ENCODE measurements at regions not wholly inside any gene's neighbourhood (a gene's known extent, or its start where the extent isn't known, plus 50 kb on each side); places are given as distances from the start of the nearest gene placed in this dataset.

DNA sequence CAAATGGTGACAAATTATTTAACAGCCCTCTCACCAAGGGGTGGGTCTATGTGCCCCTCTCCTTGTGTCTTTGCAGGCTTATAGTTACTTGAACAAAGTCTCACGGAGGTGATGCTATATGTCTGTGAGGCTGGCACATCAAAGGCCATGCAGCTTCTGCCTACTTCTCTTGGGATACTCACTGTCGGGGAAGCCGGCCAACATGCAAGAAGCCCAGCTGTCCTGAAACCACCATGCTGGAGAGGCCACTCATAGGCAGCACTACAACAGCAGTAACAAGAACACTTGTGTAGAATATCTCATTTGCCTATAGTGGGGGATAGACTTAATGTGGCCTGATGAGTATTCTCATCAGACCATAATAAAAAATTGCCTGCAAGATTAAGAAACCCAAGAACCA is 233.7 kb upstream of the NCKAP5 start:
- no peak for DNase-seq
- WGBS, 2 experiments (ENCODE audit: extremely low coverage in 2 of 2, insufficient read length in 1 of 2), result 100% methylated on average over 3 of the region's 3 CpGs; no CpG with 5 or more reads in 1 of the 2 experiments
- Histone ChIP-seq H4K8ac (ENCODE audit: low read depth in 2 of 2, low read length in 2 of 2) (no peak overlapping the region), H3K27ac (ENCODE audit: insufficient read depth, low read length) (no peak overlapping the region), H2BK120ac (ENCODE audit: low read depth, low read length) (peak overlapping the region; percentile 4; the same call in 1 of the 2 replicates), H2BK5ac (ENCODE audit: low read depth, low read length, poor library complexity, severe bottlenecking) (no peak overlapping the region), H2BK15ac (ENCODE audit: low read depth, low read length) (no peak overlapping the region), H3K9me3 (ENCODE audit: control insufficient read depth, insufficient read depth, low read length) (no peaks in the 10 kb centered on the region), H3K14ac (replicated peaks; ENCODE audit: low read depth, low read length) (no peak overlapping the region), H2AK9ac (replicated peaks; ENCODE audit: low read depth, low read length, poor library complexity) (no peak overlapping the region), H3K4me3 (ENCODE audit: insufficient read depth, low read depth, low read length) (no peak overlapping the region), H3K18ac (ENCODE audit: low read depth, low read length) (no peak overlapping the region), H4K20me1 (ENCODE audit: insufficient read depth, low read length) (no peaks in the 10 kb centered on the region), H3K23ac (ENCODE audit: low read depth, low read length) (no peak overlapping the region), H3K79me1 (ENCODE audit: low read depth in 1 of 2, low read length in 2 of 2) (no peaks in the 10 kb centered on the region), H2BK20ac (ENCODE audit: low read depth, low read length) (no peak overlapping the region), H3K4ac (ENCODE audit: low read depth, low read length) (no peak overlapping the region), H2AK5ac (ENCODE audit: low read depth, low read length) (no peak overlapping the region), H3K56ac (ENCODE audit: extremely low read depth, insufficient read depth, low read length) (no peak overlapping the region), H3K9me1 (ENCODE audit: insufficient read depth, low read length) (peaks cover 5% of the 10 kb centered on the region; the same call in 1 of the 2 replicates), H3K4me1 (ENCODE audit: control insufficient read depth, insufficient read depth, low read length) (peaks cover 8% of the 10 kb centered on the region), H3K9ac (ENCODE audit: low read depth, low read length) (no peak overlapping the region), H2AFZ (replicated peaks; ENCODE audit: low read length, poor library complexity) (no peak overlapping the region), H3K36me3 (ENCODE audit: control insufficient read depth, insufficient read depth, low read length) (no peaks in the 10 kb centered on the region), H3K4me2 (ENCODE audit: low read depth, low read length) (no peak overlapping the region), H4K5ac (ENCODE audit: low read depth, low read length) (no peak overlapping the region), H3K27me3 (ENCODE audit: control insufficient read depth, insufficient read depth, low read length) (no peaks in the 10 kb centered on the region), H4K91ac (ENCODE audit: insufficient read depth, low read depth, low read length) (no peak overlapping the region)
- in situ Hi-C loops (cut with MboI; ENCODE audit: low sequenced_read_pairs) (no loop called here), dilution Hi-C loops (cut with HindIII; ENCODE audit: low sequenced_read_pairs, unreplicated experiment) (no loop called here), intact Hi-C loops (cut with micrococcal nuclease) (no loop called here)
- ChIA-PET CTCF (no interaction called here), POLR2A (ENCODE audit: unreplicated experiment) (no interaction called here)
- no TSS peak for BruUV-seq (replicated peaks)
- ATAC-seq (ENCODE audit: low read depth), result no peak
- TF ChIP-seq MAZ (IDR thresholded peaks at IDR 0.05; ENCODE audit: borderline replicate concordance, low read depth, low read length) (no peak), RCOR1 (IDR thresholded peaks at IDR 0.05; ENCODE audit: insufficient replicate concordance, low read length) (no peak), MAFK (IDR thresholded peaks at IDR 0.05; ENCODE audit: low read depth, low read length) (no peak), FOS (IDR thresholded peaks at IDR 0.05; ENCODE audit: low read depth, low read length) (no peak), POLR2A (IDR thresholded peaks at IDR 0.05; ENCODE audit: low read depth, low read length) (no peak), RFX5 (IDR thresholded peaks at IDR 0.05; ENCODE audit: low read depth, low read length) (no peak), RAD21 (IDR thresholded peaks at IDR 0.05; ENCODE audit: low read length) (no peak), MXI1 (IDR thresholded peaks at IDR 0.05; ENCODE audit: borderline replicate concordance, low read depth, low read length) (no peak), CHD1 (IDR thresholded peaks at IDR 0.05; ENCODE audit: low read depth, low read length) (no peak), BHLHE40 (IDR thresholded peaks at IDR 0.05; ENCODE audit: low read depth, low read length) (no peak), NFE2L2 (IDR thresholded peaks at IDR 0.05; ENCODE audit: low read depth, low read length) (no peak), SMC3 (IDR thresholded peaks at IDR 0.05; ENCODE audit: low read depth, low read length) (no peak), CEBPB (IDR thresholded peaks at IDR 0.05; ENCODE audit: low read depth, low read length) (no peak)
- TF ChIP-seq, protein P1, sequence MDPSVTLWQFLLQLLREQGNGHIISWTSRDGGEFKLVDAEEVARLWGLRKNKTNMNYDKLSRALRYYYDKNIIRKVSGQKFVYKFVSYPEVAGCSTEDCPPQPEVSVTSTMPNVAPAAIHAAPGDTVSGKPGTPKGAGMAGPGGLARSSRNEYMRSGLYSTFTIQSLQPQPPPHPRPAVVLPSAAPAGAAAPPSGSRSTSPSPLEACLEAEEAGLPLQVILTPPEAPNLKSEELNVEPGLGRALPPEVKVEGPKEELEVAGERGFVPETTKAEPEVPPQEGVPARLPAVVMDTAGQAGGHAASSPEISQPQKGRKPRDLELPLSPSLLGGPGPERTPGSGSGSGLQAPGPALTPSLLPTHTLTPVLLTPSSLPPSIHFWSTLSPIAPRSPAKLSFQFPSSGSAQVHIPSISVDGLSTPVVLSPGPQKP (IDR thresholded peaks at IDR 0.05; ENCODE audit: borderline replicate concordance, low read depth, low read length), result no peak
- TF ChIP-seq, protein P2, sequence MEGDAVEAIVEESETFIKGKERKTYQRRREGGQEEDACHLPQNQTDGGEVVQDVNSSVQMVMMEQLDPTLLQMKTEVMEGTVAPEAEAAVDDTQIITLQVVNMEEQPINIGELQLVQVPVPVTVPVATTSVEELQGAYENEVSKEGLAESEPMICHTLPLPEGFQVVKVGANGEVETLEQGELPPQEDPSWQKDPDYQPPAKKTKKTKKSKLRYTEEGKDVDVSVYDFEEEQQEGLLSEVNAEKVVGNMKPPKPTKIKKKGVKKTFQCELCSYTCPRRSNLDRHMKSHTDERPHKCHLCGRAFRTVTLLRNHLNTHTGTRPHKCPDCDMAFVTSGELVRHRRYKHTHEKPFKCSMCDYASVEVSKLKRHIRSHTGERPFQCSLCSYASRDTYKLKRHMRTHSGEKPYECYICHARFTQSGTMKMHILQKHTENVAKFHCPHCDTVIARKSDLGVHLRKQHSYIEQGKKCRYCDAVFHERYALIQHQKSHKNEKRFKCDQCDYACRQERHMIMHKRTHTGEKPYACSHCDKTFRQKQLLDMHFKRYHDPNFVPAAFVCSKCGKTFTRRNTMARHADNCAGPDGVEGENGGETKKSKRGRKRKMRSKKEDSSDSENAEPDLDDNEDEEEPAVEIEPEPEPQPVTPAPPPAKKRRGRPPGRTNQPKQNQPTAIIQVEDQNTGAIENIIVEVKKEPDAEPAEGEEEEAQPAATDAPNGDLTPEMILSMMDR (conservative IDR thresholded peaks at IDR 0.05; ENCODE audit: low read depth, low read length), result no peak
- TF ChIP-seq, protein P3, sequence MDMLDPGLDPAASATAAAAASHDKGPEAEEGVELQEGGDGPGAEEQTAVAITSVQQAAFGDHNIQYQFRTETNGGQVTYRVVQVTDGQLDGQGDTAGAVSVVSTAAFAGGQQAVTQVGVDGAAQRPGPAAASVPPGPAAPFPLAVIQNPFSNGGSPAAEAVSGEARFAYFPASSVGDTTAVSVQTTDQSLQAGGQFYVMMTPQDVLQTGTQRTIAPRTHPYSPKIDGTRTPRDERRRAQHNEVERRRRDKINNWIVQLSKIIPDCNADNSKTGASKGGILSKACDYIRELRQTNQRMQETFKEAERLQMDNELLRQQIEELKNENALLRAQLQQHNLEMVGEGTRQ (IDR thresholded peaks at IDR 0.05; ENCODE audit: low read depth, low read length), result no peak
